IMR-90 (cell line): ENCODE measurements at regions not wholly inside any gene's neighbourhood (a gene's known extent, or its start where the extent isn't known, plus 50 kb on each side); places are given as distances from the start of the nearest gene placed in this dataset.

Source experiments
- ATAC-seq: fragments of 200-7000 bp; cut with Tn5 transposase; 2 replicates; pipeline ENCODE4 v1.9.1; 2020; ENCODE audit warnings: low read depth, mild to moderate bottlenecking, moderate library complexity
- BruUV-seq: library from RNA; stranded (reverse); fragments of 400-500 nt; replicated peaks from 2 replicates; lab custom pipeline; 2021; lab: Mats Ljungman, UMichigan
- CTCF ChIA-PET: fragments of 300-600 bp; formaldehyde crosslinking; extraction: SDS; loops from one replicate; lab custom pipeline; 2021; ENCODE audit warnings: antibody characterized with exemption; lab: Yijun Ruan, JAX
- POLR2A ChIA-PET: fragments of 300-600 bp; sonication (Branson Sonifier 250); formaldehyde crosslinking; loops from one replicate; lab custom pipeline; 2022; ENCODE audit warnings: antibody characterized with exemption; ENCODE audit not compliant: unreplicated experiment; lab: Charles Lee
- DNase-seq: peaks from one replicate; pipeline ENCODE4 v3.0.0; 2013
- H2AFZ ChIP-seq: replicated peaks from 2 replicates; pipeline ENCODE3; 2013; ENCODE audit warnings: low read length, mild to moderate bottlenecking; ENCODE audit not compliant: poor library complexity
- H2AK5ac ChIP-seq: 2 replicates; pipeline ENCODE4 v1.6.1; 2013; ENCODE audit warnings: low read depth, low read length, inconsistent platforms
- H2AK9ac ChIP-seq: replicated peaks from 2 replicates; pipeline ENCODE3; 2013; ENCODE audit warnings: mild to moderate bottlenecking, low read depth, low read length, moderate library complexity; ENCODE audit not compliant: poor library complexity
- H2BK120ac ChIP-seq: 2 replicates; pipeline ENCODE4 v1.6.1; 2013; ENCODE audit warnings: low read depth, low read length, inconsistent platforms
- H2BK15ac ChIP-seq: 3 replicates; pipeline ENCODE4 v1.6.1; 2013; ENCODE audit warnings: low read depth, low read length, inconsistent platforms
- H2BK20ac ChIP-seq: 2 replicates; pipeline ENCODE4 v1.6.1; 2013; ENCODE audit warnings: low read depth, mild to moderate bottlenecking, inconsistent platforms, low read length, moderate library complexity
- H2BK5ac ChIP-seq: 2 replicates; pipeline ENCODE4 v1.6.1; 2013; ENCODE audit warnings: mild to moderate bottlenecking, low read depth, low read length, inconsistent platforms; ENCODE audit not compliant: poor library complexity, severe bottlenecking
- H3K14ac ChIP-seq: replicated peaks from 2 replicates; pipeline ENCODE4 v1.6.1; 2013; ENCODE audit warnings: low read depth, low read length, inconsistent platforms
- H3K18ac ChIP-seq: 2 replicates; pipeline ENCODE4 v1.6.1; 2013; ENCODE audit warnings: low read depth, low read length, control low read depth
- H3K23ac ChIP-seq: 2 replicates; pipeline ENCODE4 v1.6.1; 2013; ENCODE audit warnings: low read depth, low read length, inconsistent platforms
- H3K27ac ChIP-seq: 2 replicates; pipeline ENCODE4 v1.5.1; 2013; ENCODE audit warnings: mild to moderate bottlenecking, control low read depth, low read length; ENCODE audit not compliant: insufficient read depth
- H3K27me3 ChIP-seq: 2 replicates; pipeline ENCODE4 v1.6.1; 2013; ENCODE audit warnings: low read length; ENCODE audit not compliant: control insufficient read depth, insufficient read depth
- H3K36me3 ChIP-seq: 2 replicates; pipeline ENCODE4 v1.6.1; 2013; ENCODE audit warnings: low read length, mixed read lengths; ENCODE audit not compliant: control insufficient read depth, insufficient read depth
- H3K4ac ChIP-seq: 2 replicates; pipeline ENCODE4 v1.6.1; 2013; ENCODE audit warnings: low read depth, low read length, inconsistent platforms
- H3K4me1 ChIP-seq: 2 replicates; pipeline ENCODE4 v1.6.1; 2013; ENCODE audit warnings: low read length, mixed read lengths; ENCODE audit not compliant: control insufficient read depth, insufficient read depth
- H3K4me2 ChIP-seq: 2 replicates; pipeline ENCODE4 v1.6.1; 2013; ENCODE audit warnings: low read depth, mild to moderate bottlenecking, control low read depth, low read length, moderate library complexity
- H3K4me3 ChIP-seq: 2 replicates; pipeline ENCODE4 v1.5.1; 2013; ENCODE audit warnings: low read depth, mild to moderate bottlenecking, control low read depth, low read length, moderate library complexity; ENCODE audit not compliant: insufficient read depth
- H3K56ac ChIP-seq: 2 replicates; pipeline ENCODE4 v1.6.1; 2013; ENCODE audit warnings: low read length, inconsistent platforms; ENCODE audit not compliant: insufficient read depth; ENCODE audit errors: extremely low read depth
- H3K79me1 ChIP-seq, 2 experiments: 2 replicates each; pipeline ENCODE4 v1.6.1; 2013; ENCODE audit warnings: low read length in 2 of 2, inconsistent platforms in 1 of 2, low read depth in 1 of 2
- H3K9ac ChIP-seq: 2 replicates; pipeline ENCODE4 v1.6.1; 2013; ENCODE audit warnings: low read depth, low read length, control low read depth
- H3K9me1 ChIP-seq: 2 replicates; pipeline ENCODE4 v1.6.1; 2013; ENCODE audit warnings: low read length, inconsistent platforms; ENCODE audit not compliant: insufficient read depth
- H3K9me3 ChIP-seq: 2 replicates; pipeline ENCODE4 v1.6.1; 2013; ENCODE audit warnings: low read length; ENCODE audit not compliant: control insufficient read depth, insufficient read depth
- H4K20me1 ChIP-seq: 2 replicates; pipeline ENCODE4 v1.6.1; 2013; ENCODE audit warnings: low read length, inconsistent platforms; ENCODE audit not compliant: insufficient read depth
- H4K5ac ChIP-seq: 2 replicates; pipeline ENCODE4 v1.6.1; 2013; ENCODE audit warnings: mild to moderate bottlenecking, low read depth, low read length, control low read depth
- H4K8ac ChIP-seq, 2 experiments: 2 replicates each; pipeline ENCODE4 v1.6.1; 2013; ENCODE audit warnings: low read depth in 2 of 2, low read length in 2 of 2, control low read depth in 1 of 2, inconsistent platforms in 1 of 2
- H4K91ac ChIP-seq: 2 replicates; pipeline ENCODE4 v1.6.1; 2013; ENCODE audit warnings: low read depth, low read length, inconsistent platforms; ENCODE audit not compliant: insufficient read depth
- BHLHE40 ChIP-seq: fragments of 150-350 bp; IDR thresholded peaks from 2 replicates; pipeline ENCODE4 v1.6.1; 2016; ENCODE audit warnings: mild to moderate bottlenecking, low read depth, low read length
- CEBPB ChIP-seq: IDR thresholded peaks from 2 replicates; pipeline ENCODE4 v1.6.1; 2012; ENCODE audit warnings: low read depth, low read length, improper control_type of control experiment
- CHD1 ChIP-seq: IDR thresholded peaks from 2 replicates; pipeline ENCODE4 v1.6.1; 2012; ENCODE audit warnings: low read depth, low read length, improper control_type of control experiment
- ELK1 ChIP-seq: fragments of 150-350 bp; IDR thresholded peaks from 2 replicates; pipeline ENCODE4 v1.6.1; 2016; ENCODE audit warnings: low read depth, mild to moderate bottlenecking, low read length, moderate library complexity, borderline replicate concordance
- FOS ChIP-seq: fragments of 150-350 bp; IDR thresholded peaks from 2 replicates; pipeline ENCODE4 v1.6.1; 2016; ENCODE audit warnings: low read depth, low read length
- MAFK ChIP-seq: IDR thresholded peaks from 2 replicates; pipeline ENCODE4 v1.6.1; 2012; ENCODE audit warnings: low read depth, low read length, improper control_type of control experiment
- MAZ ChIP-seq: IDR thresholded peaks from 2 replicates; pipeline ENCODE4 v1.6.1; 2012; ENCODE audit warnings: low read depth, mild to moderate bottlenecking, low read length, improper control_type of control experiment, moderate library complexity, borderline replicate concordance
- MXI1 ChIP-seq: IDR thresholded peaks from 2 replicates; pipeline ENCODE4 v1.6.1; 2012; ENCODE audit warnings: low read depth, mild to moderate bottlenecking, low read length, moderate library complexity, borderline replicate concordance
- NFE2L2 ChIP-seq: fragments of 150-350 bp; IDR thresholded peaks from 2 replicates; pipeline ENCODE4 v1.6.1; 2016; ENCODE audit warnings: low read depth, mild to moderate bottlenecking, low read length
- POLR2A ChIP-seq: IDR thresholded peaks from 2 replicates; pipeline ENCODE4 v1.6.1; 2012; ENCODE audit warnings: mild to moderate bottlenecking, low read depth, low read length
- RAD21 ChIP-seq: IDR thresholded peaks from 2 replicates; pipeline ENCODE4 v1.6.1; 2012; ENCODE audit warnings: low read length, improper control_type of control experiment
- RCOR1 ChIP-seq: IDR thresholded peaks from 2 replicates; pipeline ENCODE4 v1.6.1; 2012; ENCODE audit warnings: mild to moderate bottlenecking, low read length, improper control_type of control experiment; ENCODE audit not compliant: insufficient replicate concordance
- RFX5 ChIP-seq: IDR thresholded peaks from 2 replicates; pipeline ENCODE4 v1.8.0; 2012; ENCODE audit warnings: low read depth, mild to moderate bottlenecking, low read length, moderate library complexity
- SMC3 ChIP-seq: fragments of 150-350 bp; IDR thresholded peaks from 2 replicates; pipeline ENCODE4 v1.6.1; 2016; ENCODE audit warnings: low read depth, mild to moderate bottlenecking, antibody characterized with exemption, low read length, moderate library complexity
- USF2 ChIP-seq: fragments of 150-350 bp; IDR thresholded peaks from 2 replicates; pipeline ENCODE4 v1.6.1; 2017; ENCODE audit warnings: mild to moderate bottlenecking, antibody characterized with exemption, low read length, low read depth
- WGBS, 2 experiments: methylation state at CpG; one replicate each; pipeline versions ENCODE4 v1.1.5 to v1.1.7; 2013; ENCODE audit warnings: missing lambda C conversion rate in 2 of 2; ENCODE audit not compliant: insufficient read length in 1 of 2; ENCODE audit errors: extremely low coverage in 2 of 2; 5-methylcytosine and 5-hydroxymethylcytosine counted together
- dilution Hi-C: fragments of 300-500 bp; cut with HindIII; formaldehyde crosslinking; loops from one replicate; pipeline ENCODE4 v1.14.3; 2018; ENCODE audit warnings: low sequenced_read_pairs; ENCODE audit not compliant: unreplicated experiment
- in situ Hi-C: fragments of 300-500 bp; cut with MboI; formaldehyde crosslinking; loops from 3 replicates; pipeline ENCODE4 v1.14.3; 2019; ENCODE audit warnings: low sequenced_read_pairs, inconsistent platforms, mixed read lengths
- intact Hi-C: fragments of 100-400 bp; cut with micrococcal nuclease; formaldehyde crosslinking; loops from 2 replicates; pipeline ENCODE4 v1.10.0; 2022
- TF ChIP-seq, protein P1 (sequence below): conservative IDR thresholded peaks from 2 replicates; pipeline ENCODE4 v1.5.1; 2012; ENCODE audit warnings: mild to moderate bottlenecking, low read depth, low read length, improper control_type of control experiment

DNA sequence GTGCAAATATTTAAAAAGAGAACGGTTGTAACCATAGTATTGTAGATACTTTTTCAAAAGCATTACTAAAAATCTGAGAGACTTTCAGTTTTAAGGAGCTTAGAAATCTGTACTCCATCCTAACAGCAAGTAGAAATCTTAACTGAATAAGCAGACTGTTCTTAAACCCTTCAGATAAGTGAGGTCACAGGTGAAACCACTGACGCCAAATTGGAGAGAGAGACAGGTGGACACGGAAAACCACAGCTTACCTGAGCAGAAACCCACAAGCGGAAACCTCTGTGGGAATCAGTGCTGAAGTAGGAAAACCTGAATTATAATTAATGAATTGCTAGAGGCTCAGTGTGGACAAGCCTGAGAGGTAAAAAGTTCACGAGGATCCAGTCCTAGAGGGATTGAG, 959.4 kb upstream of the CELF4 start:
- no peak for ATAC-seq
- H3K27ac ChIP-seq, result no peak overlapping the region
- no peak overlapping the region for H2BK5ac ChIP-seq
- H3K79me1 ChIP-seq, result no peaks in the 10 kb centered on the region
- H3K56ac ChIP-seq, result no peak overlapping the region
- H3K9me3 ChIP-seq, result 0 out of 2 replicates have a peak, but pooled peaks cover 2% of the 10 kb centered on the region
- WGBS, 2 experiments, result no CpG with 5 or more reads among the region's 5 CpGs
- H3K27me3 ChIP-seq, result no peaks in the 10 kb centered on the region
- no peak overlapping the region for H2AK5ac ChIP-seq
- H2BK120ac ChIP-seq, result no peak overlapping the region
- no peaks in the 10 kb centered on the region for H4K20me1 ChIP-seq
- H3K14ac ChIP-seq, result no peak overlapping the region
- in situ Hi-C loops, result no loop called here
- no TSS peak for BruUV-seq
- no peak overlapping the region for H3K9ac ChIP-seq
- no peak overlapping the region for H2AK9ac ChIP-seq
- no peak overlapping the region for H3K23ac ChIP-seq
- no peaks in the 10 kb centered on the region for H3K36me3 ChIP-seq
- H4K8ac ChIP-seq, result no peak overlapping the region
- CTCF ChIA-PET, result no interaction called here
- POLR2A ChIA-PET, result no interaction called here
- no peak overlapping the region for H4K91ac ChIP-seq
- H2BK20ac ChIP-seq, result no peak overlapping the region
- no peak overlapping the region for H4K5ac ChIP-seq
- DNase-seq, result no peak
- TF ChIP-seq BHLHE40, result no peak
- no peak for TF ChIP-seq CEBPB
- TF ChIP-seq, protein P1, sequence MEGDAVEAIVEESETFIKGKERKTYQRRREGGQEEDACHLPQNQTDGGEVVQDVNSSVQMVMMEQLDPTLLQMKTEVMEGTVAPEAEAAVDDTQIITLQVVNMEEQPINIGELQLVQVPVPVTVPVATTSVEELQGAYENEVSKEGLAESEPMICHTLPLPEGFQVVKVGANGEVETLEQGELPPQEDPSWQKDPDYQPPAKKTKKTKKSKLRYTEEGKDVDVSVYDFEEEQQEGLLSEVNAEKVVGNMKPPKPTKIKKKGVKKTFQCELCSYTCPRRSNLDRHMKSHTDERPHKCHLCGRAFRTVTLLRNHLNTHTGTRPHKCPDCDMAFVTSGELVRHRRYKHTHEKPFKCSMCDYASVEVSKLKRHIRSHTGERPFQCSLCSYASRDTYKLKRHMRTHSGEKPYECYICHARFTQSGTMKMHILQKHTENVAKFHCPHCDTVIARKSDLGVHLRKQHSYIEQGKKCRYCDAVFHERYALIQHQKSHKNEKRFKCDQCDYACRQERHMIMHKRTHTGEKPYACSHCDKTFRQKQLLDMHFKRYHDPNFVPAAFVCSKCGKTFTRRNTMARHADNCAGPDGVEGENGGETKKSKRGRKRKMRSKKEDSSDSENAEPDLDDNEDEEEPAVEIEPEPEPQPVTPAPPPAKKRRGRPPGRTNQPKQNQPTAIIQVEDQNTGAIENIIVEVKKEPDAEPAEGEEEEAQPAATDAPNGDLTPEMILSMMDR, result no peak
- TF ChIP-seq FOS, result no peak
- no peak for TF ChIP-seq MAFK
- TF ChIP-seq USF2, result no peak
- no peak for TF ChIP-seq MAZ
- no peak for TF ChIP-seq RAD21
- no peak for TF ChIP-seq RFX5
- no peak for TF ChIP-seq SMC3
- TF ChIP-seq MXI1, result no peak
- no peak for TF ChIP-seq POLR2A
- TF ChIP-seq RCOR1, result no peak
- TF ChIP-seq ELK1, result no peak
- no peak for TF ChIP-seq CHD1
- no peak for TF ChIP-seq NFE2L2
- intact Hi-C loops, result no loop called here
- no peak overlapping the region for H3K18ac ChIP-seq
- H3K4me1 ChIP-seq, result no peaks in the 10 kb centered on the region
- H3K4me3 ChIP-seq, result no peak overlapping the region
- dilution Hi-C loops, result no loop called here
- H3K9me1 ChIP-seq, result no peaks in the 10 kb centered on the region
- no peak overlapping the region for H3K4ac ChIP-seq
- H3K4me2 ChIP-seq, result no peak overlapping the region
- H2AFZ ChIP-seq, result no peak overlapping the region
- no peak overlapping the region for H2BK15ac ChIP-seq
